Activated naive CD4-positive, alpha-beta T cell treated with anti-CD3 and anti-CD28 coated beads for 36 hours (primary cell): ENCODE measurements at regions not wholly inside any gene's neighbourhood (a gene's known extent, or its start where the extent isn't known, plus 50 kb on each side); places are given as distances from the start of the nearest gene placed in this dataset.

Experiments
- CTCF ChIA-PET: fragments of 350-600 bp; sonication (Branson Sonifier 250); formaldehyde crosslinking; loops from one replicate; lab custom pipeline; 2021; ENCODE audit warnings: antibody characterized with exemption; lab: Charles Lee
- DNase-seq: peaks from one replicate; pipeline ENCODE4 v3.0.0-alpha.2; 2020
- H3K27ac Mint-ChIP-seq: one replicate; pipeline ENCODE4 v1.8.0; 2021; ENCODE audit warnings: mild to moderate bottlenecking, mixed read lengths
- H3K27me3 Mint-ChIP-seq: one replicate; pipeline ENCODE4 v1.8.0; 2021; ENCODE audit warnings: low read depth, mixed read lengths
- H3K36me3 Mint-ChIP-seq: one replicate; pipeline ENCODE4 v1.8.0; 2021; ENCODE audit warnings: low read depth, mixed read lengths
- H3K4me1 Mint-ChIP-seq: one replicate; pipeline ENCODE4 v1.8.0; 2021; ENCODE audit warnings: low read depth, mixed read lengths
- H3K4me3 Mint-ChIP-seq: one replicate; pipeline ENCODE4 v1.8.0; 2021; ENCODE audit warnings: mild to moderate bottlenecking, moderate library complexity, mixed read lengths
- H3K9me3 Mint-ChIP-seq: one replicate; pipeline ENCODE4 v1.8.0; 2021; ENCODE audit warnings: mixed read lengths
- intact Hi-C: fragments of 100-400 bp; cut with micrococcal nuclease; formaldehyde crosslinking; loops from one replicate; pipeline ENCODE4 v1.15.1; 2023

- no peak overlapping the region for H3K4me3 Mint-ChIP-seq
- intact Hi-C loops = no loop called here
- no peak for DNase-seq
- no peaks in the 10 kb centered on the region for H3K4me1 Mint-ChIP-seq
- H3K9me3 Mint-ChIP-seq = no peaks in the 10 kb centered on the region
- no peaks in the 10 kb centered on the region for H3K36me3 Mint-ChIP-seq
- CTCF ChIA-PET = no interaction called here
- H3K27me3 Mint-ChIP-seq = no peaks in the 10 kb centered on the region
- H3K27ac Mint-ChIP-seq = no peak overlapping the region
Measured at GRCh38 chr13:34435338-34435737, 506.7 kb upstream of the NBEA start.

DNA sequence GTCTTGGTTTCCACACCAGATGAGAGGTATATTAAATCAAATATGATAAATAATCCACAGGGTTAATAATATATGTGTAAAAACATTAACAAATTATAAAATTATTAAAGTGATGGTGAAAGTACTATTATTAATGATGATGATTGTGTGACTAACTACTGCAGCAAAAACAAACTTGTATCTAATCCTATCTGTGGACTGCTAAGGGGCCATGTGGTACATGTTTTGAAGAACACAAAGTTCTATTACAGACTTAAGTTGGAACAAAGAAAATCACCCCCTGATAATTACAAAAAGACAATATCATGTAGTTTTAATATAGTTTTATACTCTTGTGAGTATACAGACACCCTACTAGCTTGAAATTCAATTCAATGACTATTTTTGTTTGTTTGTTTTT is 504.2 kb upstream of the NBEA start:
- Mint-ChIP-seq H3K4me1 (no peaks in the 10 kb centered on the region), H3K9me3 (no peaks in the 10 kb centered on the region), H3K4me3 (no peak overlapping the region), H3K36me3 (no peaks in the 10 kb centered on the region), H3K27ac (no peak overlapping the region), H3K27me3 (no peaks in the 10 kb centered on the region)
- intact Hi-C loops = no loop called here
- DNase-seq = no peak
- CTCF ChIA-PET = no interaction called here

- no peak overlapping the region for H3K27ac Mint-ChIP-seq
- no peak for DNase-seq
- no peaks in the 10 kb centered on the region for H3K4me1 Mint-ChIP-seq
- no peak overlapping the region for H3K4me3 Mint-ChIP-seq
- CTCF ChIA-PET = no interaction called here
- H3K9me3 Mint-ChIP-seq = peaks cover 2% of the 10 kb centered on the region
- intact Hi-C loops = no loop called here
- peaks cover 3% of the 10 kb centered on the region for H3K27me3 Mint-ChIP-seq
- no peaks in the 10 kb centered on the region for H3K36me3 Mint-ChIP-seq
Measured at GRCh38 chr13:34452831-34453230, 489.2 kb upstream of the NBEA start.

GRCh38 chr13:34458756-34459715 is 483.0 kb upstream of the NBEA start:
- Mint-ChIP-seq H3K4me3 (no peak overlapping the region), H3K36me3 (no peaks in the 10 kb centered on the region), H3K27me3 (peaks cover 3% of the 10 kb centered on the region), H3K4me1 (no peaks in the 10 kb centered on the region), H3K9me3 (peaks cover 2% of the 10 kb centered on the region), H3K27ac (no peak overlapping the region)
- intact Hi-C loops = no loop called here
- DNase-seq = no peak
- CTCF ChIA-PET = no interaction called here

- H3K27me3 Mint-ChIP-seq = no peaks in the 10 kb centered on the region
- intact Hi-C loops = no loop called here
- no peak for DNase-seq
- no peak overlapping the region for H3K27ac Mint-ChIP-seq
- no peaks in the 10 kb centered on the region for H3K4me1 Mint-ChIP-seq
- H3K4me3 Mint-ChIP-seq = no peak overlapping the region
- CTCF ChIA-PET = no interaction called here
- H3K36me3 Mint-ChIP-seq = no peaks in the 10 kb centered on the region
- peaks cover 2% of the 10 kb centered on the region for H3K9me3 Mint-ChIP-seq
Measured at GRCh38 chr13:34459856-34460255, 482.2 kb upstream of the NBEA start.

DNA sequence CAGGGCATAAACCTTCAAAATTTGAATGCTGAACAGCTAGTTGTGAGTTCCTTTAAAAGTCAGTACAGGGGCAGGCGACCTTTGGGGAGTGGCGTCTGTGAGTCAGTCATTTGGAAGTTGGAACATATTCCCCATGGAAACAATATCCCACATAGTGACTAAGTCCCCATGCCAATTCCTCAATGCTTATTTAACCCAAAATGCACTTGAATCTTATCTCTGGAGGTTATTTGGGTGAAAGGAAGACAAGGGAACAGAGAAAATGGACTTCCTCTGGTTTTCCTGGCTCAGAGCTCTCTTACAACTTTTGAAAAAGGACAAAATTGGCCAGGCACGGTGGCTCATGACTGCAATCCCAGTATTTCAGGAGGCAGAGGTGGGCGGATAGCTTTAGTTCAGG is 479.2 kb upstream of the NBEA start:
- Mint-ChIP-seq H3K4me3 (no peak overlapping the region), H3K27ac (no peak overlapping the region), H3K4me1 (no peaks in the 10 kb centered on the region), H3K36me3 (no peaks in the 10 kb centered on the region), H3K27me3 (no peaks in the 10 kb centered on the region), H3K9me3 (no peaks in the 10 kb centered on the region)
- CTCF ChIA-PET = no interaction called here
- no peak for DNase-seq
- intact Hi-C loops = no loop called here

- H3K36me3 Mint-ChIP-seq = no peaks in the 10 kb centered on the region
- DNase-seq = no peak
- H3K27me3 Mint-ChIP-seq = peaks cover 2% of the 10 kb centered on the region
- intact Hi-C loops = no loop called here
- no peak overlapping the region for H3K27ac Mint-ChIP-seq
- H3K4me3 Mint-ChIP-seq = no peak overlapping the region
- H3K4me1 Mint-ChIP-seq = no peaks in the 10 kb centered on the region
- no peaks in the 10 kb centered on the region for H3K9me3 Mint-ChIP-seq
- CTCF ChIA-PET = no interaction called here
Measured at GRCh38 chr13:34464011-34464410, 478.1 kb upstream of the NBEA start.

GRCh38 chr13:34465423-34465922 is 476.6 kb upstream of the NBEA start:
- peaks cover 2% of the 10 kb centered on the region for H3K27me3 Mint-ChIP-seq
- no peaks in the 10 kb centered on the region for H3K36me3 Mint-ChIP-seq
- H3K4me3 Mint-ChIP-seq = no peak overlapping the region
- no peaks in the 10 kb centered on the region for H3K4me1 Mint-ChIP-seq
- intact Hi-C loops = no loop called here
- DNase-seq = no peak
- CTCF ChIA-PET = no interaction called here
- no peak overlapping the region for H3K27ac Mint-ChIP-seq
- no peaks in the 10 kb centered on the region for H3K9me3 Mint-ChIP-seq

- intact Hi-C loops = no loop called here
- CTCF ChIA-PET = no interaction called here
- Mint-ChIP-seq H3K27me3 (peaks cover 2% of the 10 kb centered on the region), H3K4me1 (no peaks in the 10 kb centered on the region), H3K9me3 (no peaks in the 10 kb centered on the region), H3K27ac (no peak overlapping the region), H3K36me3 (no peaks in the 10 kb centered on the region), H3K4me3 (no peak overlapping the region)
- DNase-seq = no peak
Measured at GRCh38 chr13:34466301-34466700, 475.8 kb upstream of the NBEA start.

GRCh38 chr13:34467450-34468083 is 474.5 kb upstream of the NBEA start:
- peaks cover 2% of the 10 kb centered on the region for H3K27me3 Mint-ChIP-seq
- no peak overlapping the region for H3K27ac Mint-ChIP-seq
- CTCF ChIA-PET = interaction anchor here (0.6 kb wide), 1 partner anchor 130 kb away, joined by 3 read pairs; no protein-coding TSS in a partner anchor
- no peaks in the 10 kb centered on the region for H3K9me3 Mint-ChIP-seq
- no peaks in the 10 kb centered on the region for H3K36me3 Mint-ChIP-seq
- H3K4me3 Mint-ChIP-seq = no peak overlapping the region
- DNase-seq = no peak
- H3K4me1 Mint-ChIP-seq = no peaks in the 10 kb centered on the region
- intact Hi-C loops = no loop called here

DNA sequence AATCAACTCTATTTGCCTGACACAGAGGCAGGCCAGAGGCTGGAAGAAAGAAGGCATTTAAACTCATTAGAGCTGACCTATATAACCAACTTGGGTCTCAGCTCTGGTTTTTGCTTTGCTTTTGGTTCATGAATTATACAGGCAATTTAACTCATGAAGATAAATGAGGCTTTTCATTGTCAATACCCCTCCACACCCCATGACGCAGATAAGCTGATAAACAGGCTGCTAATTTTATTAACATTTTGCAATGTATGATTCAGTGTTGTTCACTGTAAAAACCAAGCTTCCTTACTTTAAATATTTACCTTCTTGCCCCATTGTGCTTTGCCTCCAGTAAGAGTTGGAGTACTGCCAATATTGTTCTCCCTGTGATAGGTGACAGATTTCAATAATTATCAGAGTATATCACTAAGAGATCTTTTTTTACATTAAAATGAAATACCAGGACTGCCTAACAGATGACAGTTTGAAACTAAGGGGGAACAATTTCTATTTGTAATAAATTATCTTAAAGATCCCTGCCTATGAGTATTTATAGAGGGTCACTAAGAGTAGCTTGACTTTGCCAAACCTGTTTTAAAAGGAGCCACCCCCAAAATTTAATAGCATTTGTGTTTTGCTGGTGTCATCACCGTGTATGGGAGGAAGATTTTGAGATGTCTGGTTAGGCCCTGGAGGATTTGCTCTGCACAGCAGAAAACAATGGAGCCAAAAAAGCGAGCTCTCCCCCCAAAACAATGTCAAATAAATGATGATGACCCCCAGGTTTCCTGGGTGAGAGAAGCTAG is 472.7 kb upstream of the NBEA start:
- H3K4me3 Mint-ChIP-seq = no peak overlapping the region
- no peak for DNase-seq
- H3K27me3 Mint-ChIP-seq = peaks cover 2% of the 10 kb centered on the region
- CTCF ChIA-PET = no interaction called here
- no peak overlapping the region for H3K27ac Mint-ChIP-seq
- no peaks in the 10 kb centered on the region for H3K4me1 Mint-ChIP-seq
- H3K9me3 Mint-ChIP-seq = no peaks in the 10 kb centered on the region
- intact Hi-C loops = no loop called here
- no peaks in the 10 kb centered on the region for H3K36me3 Mint-ChIP-seq

- DNase-seq = no peak
- CTCF ChIA-PET = no interaction called here
- intact Hi-C loops = no loop called here
- Mint-ChIP-seq H3K27ac (no peak overlapping the region), H3K4me3 (no peak overlapping the region), H3K36me3 (no peaks in the 10 kb centered on the region), H3K4me1 (no peaks in the 10 kb centered on the region), H3K27me3 (no peaks in the 10 kb centered on the region), H3K9me3 (peaks cover 1% of the 10 kb centered on the region)
Measured at GRCh38 chr13:34474187-34474868, 467.7 kb upstream of the NBEA start.
